GM21526 (cell line): ENCODE measurements at regions not wholly inside any gene's neighbourhood (a gene's known extent, or its start where the extent isn't known, plus 50 kb on each side); places are given as distances from the start of the nearest gene placed in this dataset.
"Not testable (repeated sequence)": the region's sequence is repeated elsewhere in the genome, so short reads cannot be mapped to it uniquely, and the experiment has no call there.

Experiments
- ATAC-seq: cut with Tn5 transposase; IDR thresholded peaks from one replicate; pipeline ENCODE4 v1.9.1; 2021; ENCODE audit warnings: moderate library complexity; ENCODE audit not compliant: unreplicated experiment, low FRiP score

DNA sequence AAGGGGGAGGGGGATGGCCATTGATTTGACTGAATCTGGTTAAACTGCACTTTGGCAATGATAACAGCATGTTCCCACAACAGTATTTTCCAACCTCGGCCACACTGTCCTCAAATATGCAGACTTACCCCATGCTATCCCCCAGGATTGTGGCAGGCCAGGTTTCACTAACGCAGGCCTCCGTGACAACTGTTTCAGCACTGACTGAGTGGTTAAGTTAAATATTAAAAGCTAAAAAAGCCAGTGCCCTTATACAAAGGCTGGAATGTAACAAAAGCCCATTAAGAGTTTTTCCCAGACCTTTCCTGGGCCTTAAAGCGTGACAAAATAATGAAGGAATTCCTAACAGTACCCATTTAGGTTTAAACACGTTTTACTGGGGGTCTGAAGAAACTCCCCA lies 202.9 kb downstream of the USP25 start:
- ATAC-seq = no peak

DNA sequence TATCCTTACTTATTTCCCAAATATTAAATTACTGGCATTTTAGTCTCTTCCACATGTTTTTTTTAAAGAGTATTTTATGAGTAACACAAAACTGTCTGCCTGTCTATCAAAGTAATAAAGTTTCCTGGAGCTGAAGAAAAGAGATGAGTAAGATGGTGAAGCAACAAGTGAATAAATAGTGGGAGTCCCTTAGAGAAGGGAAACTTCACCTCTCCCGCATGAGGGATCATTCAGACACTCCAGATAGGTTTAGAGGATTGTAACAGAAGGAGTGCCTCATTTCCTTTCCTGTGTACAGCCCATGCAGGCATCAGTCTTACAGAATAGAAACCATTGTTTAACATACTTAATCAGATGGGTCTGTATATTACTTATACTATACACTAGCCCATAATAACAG lies 205.7 kb downstream of the USP25 start:
- ATAC-seq = no peak

DNA sequence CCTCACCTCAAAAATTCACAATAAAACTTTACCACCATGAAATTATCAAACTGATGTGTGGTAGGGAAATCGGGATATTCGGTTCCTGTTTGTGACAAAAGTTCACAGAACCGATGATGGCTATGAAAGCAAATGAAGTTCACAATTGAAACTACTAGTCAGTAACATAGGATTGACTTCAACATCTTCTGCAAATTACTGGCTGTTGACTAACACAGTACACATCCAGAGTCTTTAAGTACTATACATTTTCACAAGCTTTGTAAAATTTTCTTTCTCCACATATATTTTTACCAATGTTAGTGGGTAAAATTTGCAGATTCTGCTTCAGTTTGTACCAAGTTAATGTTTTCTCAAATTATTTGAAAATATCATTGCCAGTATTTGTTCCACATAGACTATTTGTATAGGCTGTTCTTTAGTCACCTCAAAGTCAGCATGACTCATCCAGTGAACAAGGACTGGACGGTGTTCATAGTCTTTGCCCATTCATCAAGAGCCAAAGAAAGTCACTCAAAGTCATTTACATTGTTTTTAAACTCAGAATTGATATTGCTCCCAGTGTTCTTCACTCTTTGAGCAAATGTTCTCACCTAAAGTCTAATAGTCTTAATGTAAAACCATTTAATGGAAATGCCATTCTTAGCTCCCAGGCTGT lies 213.4 kb downstream of the USP25 start:
- no peak for ATAC-seq

DNA sequence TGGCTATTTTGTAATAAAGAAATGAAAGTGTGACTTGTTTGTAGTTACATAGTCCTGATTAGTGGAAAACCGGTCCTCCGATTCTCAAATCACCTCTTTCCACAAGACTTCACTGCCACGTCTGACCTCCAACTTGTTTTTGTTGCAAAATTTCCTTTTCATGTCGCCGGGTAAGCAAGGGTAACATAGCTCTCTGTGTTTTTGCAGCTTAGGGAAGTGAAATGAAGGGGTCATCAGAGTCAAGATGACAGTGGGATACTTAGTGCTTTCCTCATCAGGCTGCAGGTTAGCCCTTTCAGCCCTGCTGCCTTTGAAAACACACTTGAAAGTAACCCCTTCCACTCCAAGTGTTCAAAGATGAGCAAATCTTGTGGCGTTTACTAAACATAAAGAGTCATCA lies 217.9 kb downstream of the USP25 start:
- no peak for ATAC-seq

DNA sequence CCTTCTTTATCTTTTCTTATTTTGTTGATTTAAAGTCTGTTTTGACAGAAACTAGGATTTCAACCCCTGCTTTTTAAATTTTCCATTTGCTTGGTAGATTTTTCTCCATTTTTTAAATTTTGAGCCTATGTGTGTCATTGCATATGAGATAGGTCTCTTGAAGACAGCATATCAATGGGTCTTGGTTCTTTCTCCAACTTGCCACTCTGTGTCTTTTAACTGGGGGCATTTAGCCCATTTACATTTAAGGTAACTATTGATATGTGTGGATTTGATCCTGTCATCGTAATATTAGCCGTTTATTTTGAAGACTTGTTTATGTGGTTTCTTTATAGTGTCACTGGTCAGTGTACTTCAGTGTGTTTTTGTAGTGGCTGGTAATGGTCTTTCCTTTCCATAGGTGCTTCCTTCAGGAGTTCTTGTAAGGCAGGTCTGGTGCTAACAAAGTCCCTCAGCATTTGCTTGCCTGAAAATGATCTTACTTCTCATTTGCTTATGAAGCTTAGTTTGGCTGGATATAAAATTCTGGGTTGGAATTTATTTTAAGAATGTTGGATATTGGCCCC lies 223.9 kb downstream of the USP25 start:
- ATAC-seq = no peak

DNA sequence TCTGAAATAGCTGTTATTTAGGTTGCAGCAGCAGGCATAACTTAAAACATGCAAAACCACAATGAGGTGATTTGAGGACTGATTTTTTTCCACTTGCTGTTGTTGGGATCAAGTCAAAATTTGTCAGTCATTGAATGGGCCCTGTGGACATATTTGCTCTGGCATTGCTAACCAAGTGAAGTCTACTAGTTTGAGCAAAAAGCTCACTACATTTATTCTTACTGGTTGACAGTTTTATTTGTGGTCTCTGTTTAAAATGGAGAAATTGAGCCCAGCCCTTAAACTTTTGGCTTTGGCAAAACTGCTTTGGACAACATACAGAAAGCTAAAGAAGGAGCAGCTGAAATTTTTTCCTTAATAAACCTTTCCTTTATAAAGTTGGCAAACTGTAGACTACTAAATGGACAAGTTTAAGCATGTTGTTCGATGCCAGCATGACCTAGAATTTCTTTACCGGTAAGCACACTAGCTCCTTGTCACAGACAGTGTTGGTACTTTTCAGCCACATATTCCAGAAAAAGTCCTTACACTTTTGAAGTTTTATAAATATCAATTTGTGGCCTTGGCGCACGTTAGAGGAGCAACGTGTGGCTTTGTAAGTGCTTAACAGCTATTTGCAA lies 234.6 kb downstream of the USP25 start:
- ATAC-seq = no peak

DNA sequence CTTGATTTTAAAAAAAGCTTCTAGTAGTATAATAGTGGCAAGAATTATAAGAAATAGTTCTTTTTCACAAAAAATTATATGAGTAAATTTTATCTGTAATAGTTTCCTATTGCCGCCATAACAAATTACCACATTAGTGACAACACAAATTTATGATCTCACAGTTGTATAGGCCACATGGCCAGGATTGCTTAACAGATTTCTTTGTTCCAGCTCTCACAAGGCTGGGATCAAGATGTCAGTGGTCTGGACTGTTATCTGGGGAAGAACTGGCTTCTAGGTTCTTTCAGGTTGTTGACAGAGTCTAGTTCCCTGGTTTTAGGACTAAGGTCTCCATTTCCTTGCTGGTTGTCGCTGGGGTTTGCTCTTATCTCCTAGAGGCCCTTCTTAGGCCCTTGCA lies 236.4 kb downstream of the USP25 start:
- ATAC-seq = no peak

DNA sequence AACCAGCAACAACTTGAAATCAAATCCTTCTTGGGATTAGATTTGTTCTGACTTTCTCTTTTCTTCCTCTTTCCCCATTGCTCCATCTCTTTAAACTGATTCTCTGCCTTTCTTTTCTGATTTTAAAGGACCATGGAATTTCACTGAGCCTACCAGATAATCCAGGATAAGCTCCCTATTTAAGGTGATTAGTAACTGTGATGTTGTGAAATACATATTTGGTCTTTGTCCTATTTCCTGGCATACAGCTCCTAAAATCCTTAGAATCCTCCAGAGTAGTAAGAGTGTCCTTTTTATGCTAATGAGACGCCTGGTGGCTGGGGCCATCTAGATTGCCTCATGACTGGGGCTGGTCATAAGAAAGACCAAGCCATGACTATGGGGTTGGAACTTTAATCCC lies 236.9 kb downstream of the USP25 start:
- no peak for ATAC-seq

DNA sequence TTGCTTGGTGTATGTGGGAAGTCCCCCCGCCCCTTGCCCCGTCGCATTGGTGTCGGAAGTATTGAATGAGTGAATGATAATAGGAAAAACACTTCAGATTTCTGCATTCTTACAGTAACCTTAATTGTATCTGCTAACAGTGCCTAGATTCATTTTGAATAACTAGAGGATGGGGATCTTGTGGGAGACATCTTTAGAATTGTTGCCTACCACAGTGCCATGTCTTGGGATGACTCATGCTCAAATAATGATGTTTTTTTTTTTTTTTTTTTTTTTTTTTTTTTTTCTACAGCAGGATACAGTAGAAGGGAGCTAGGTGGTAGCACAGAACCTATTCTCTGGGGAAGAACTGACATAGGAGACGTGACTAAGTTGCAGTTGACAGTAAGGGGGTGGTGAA lies 237.9 kb downstream of the USP25 start:
- ATAC-seq = no peak

DNA sequence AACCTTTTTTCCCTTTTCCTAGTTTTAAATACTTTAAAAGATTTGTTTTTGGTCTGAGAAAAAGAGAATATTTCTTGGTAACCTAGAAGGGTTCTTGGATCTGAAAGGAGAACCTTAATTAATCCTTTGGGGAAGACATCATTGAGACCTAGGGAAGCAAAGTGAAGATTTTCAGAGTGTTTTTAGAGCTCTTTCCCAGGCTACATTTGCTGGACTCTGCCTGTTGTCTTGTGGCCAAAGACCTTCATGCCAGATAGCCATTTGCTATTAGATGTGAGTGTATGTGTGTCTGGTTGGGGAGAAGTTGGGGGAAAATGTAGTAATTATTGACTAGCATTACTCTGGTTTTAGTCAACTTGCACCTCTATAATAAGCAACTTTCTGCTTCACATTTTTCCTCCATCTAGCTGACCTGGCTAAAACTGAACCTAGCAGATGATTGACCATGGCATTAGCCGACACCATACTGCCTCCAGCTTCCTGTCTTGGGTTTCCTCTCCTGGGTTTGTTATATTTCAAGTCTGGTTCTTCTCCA lies 239.1 kb downstream of the USP25 start:
- ATAC-seq = no peak

DNA sequence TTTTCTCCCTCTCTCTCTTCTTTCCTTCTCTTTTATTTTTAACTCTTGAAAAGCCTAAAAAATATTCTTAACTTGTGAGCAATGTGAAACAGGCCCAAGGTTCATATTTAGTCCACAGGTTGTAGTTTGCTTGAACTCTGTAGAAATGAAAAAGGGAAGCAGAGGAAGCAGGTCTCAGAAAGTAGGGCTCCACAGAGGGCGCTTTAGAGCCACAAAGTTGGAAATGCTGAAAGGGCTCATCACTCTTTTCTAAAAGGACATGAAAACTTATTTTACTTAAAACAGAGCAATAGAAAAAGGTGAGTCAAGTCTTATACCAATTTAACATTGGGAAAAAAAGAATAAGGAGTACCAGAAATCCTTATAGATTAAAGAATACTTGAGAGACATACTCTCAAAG lies 247.0 kb downstream of the USP25 start:
- ATAC-seq = no peak

DNA sequence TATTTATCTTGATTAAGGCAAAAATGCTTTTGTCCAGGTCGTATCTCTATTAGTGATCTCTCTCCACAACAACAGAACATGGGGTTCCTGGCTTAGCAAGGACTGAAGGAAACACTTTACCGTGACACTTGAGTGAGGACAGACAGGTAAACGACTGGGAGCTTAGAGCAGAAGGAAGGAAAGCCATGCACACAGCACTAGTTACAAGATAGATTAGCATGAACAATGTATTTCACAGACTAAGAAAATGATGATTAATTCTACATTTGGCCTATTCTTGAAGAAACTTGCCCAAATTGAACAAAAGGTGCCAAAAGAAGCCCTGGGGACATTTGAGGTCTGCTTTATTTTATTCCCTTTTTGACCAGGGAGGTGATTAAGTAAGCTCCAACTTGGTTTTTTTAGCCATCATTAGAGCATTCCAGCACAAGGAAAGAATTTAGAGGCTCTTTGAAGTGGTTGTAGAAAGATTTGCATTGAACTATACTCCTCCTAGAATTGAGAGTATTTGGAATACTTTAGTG lies 248.5 kb downstream of the USP25 start:
- ATAC-seq = no peak

DNA sequence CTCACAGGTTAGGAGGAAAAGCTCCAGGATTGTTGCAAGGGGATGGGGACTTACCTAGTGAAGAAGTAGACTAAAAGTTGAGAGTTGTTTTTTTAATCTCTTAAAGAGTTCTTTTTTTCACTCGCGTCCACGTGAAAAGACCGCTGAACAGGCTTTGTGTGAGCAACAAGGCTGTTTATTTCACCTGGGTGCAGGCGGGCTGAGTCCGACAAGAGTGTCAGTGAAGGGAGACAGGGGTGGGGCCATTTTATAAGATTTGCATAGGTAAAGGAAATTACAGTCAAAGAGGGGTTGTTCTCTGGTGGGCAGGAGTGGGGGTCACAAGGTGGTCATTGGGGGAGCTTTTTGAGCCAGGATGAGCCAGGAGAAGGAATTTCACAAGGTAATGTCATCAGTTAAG lies 249.7 kb downstream of the USP25 start:
- ATAC-seq = not testable (repeated sequence)

DNA sequence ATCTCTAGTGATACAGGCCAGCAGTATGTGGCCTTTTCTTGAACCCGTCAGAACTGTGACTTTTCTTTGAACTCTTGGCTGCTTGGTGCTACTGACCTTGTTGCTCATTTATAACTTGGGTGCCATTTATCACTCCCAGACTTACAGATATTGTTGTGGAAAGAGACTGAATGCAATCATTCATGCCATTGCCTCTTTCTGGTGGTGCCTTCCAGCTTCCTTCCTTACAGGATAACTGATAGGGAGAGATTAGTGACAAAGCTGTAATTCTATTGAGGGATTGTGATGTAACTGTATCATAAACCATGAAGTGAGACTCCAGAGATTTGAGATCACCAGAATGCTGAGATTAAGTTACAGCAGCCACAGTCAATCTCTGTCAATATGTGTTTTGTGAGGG lies 256.5 kb downstream of the USP25 start:
- ATAC-seq = no peak

DNA sequence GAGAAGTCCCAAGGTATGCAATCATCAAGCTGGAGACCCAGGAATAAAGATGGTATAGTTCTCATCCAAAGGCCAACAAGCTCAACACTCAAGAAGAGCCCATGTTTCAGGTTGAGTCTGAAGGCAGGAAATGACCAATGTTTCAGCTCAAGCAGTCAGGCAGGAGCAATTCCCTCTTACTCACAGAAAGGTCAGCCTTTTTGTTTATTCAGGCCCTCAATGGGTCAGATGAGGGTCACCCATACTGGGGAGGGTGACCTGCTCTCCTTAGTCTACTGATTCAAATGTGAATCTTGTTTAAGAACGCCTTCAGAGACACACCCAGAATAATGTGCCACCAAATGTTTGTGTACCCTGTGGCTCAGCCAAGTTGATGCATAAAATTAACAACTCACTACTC lies 262.4 kb downstream of the USP25 start:
- ATAC-seq = no peak

DNA sequence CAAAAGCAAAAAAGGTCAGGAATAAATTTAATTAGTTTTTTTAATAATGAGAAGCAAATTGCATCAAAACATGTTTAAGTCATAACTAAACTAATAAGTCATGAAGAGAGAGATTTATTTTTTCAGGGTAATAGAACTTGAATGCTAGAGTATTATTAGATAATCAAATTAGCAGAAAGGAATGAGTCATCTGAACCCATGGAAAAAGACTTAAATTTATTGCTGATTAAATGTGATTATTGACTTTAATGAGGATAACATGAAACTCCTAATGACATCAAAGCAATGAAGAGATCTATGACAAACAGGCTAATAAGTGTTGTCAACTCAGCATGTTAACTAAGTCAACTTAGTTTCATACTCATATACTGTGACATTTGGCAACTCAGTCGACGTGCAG lies 264.2 kb downstream of the USP25 start:
- ATAC-seq = no peak

DNA sequence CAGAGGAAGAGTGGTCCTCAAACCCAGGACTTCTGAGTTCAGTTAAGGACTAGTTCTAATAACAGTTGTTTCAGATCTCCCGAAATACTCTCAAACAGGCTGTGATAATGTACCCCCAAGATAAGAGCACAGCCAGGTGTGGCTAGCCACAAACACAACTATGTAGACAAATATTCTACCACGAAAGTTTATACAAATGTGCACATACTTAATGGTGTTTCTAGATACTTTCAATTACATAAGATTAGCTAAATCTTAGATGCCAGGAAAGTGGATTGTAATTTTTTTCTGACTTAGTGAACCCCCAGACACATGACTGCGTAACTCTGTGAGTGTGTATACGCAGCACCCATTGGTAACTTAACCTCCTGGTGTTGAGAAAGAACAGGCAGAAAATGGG lies 270.0 kb downstream of the USP25 start:
- ATAC-seq = no peak

DNA sequence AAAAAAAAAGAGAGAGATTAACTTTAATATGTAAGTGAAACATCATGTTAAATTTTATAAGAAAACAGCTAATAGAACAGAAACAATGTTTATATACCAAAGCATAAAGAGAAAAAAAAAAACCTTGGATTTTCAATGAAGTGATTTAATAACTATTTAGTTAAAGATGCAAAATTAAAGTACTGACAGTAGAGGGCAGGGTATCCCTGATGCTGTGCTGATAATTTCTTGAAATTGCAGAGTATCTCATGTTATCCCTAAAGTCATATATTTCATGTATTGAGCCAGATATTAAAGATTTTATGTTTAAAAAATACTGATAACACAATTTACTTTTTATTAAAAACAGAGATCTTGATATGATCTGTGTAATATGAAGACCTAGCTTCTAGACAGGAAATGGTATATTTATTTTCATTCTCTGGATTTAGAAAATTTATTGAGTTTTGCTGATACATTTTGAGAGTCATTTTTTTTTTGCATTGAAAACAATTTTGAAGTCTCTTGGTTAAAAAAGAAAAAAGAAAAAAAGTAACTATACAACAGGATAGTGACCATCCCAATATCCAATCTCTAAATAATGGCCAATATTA lies 273.2 kb downstream of the USP25 start:
- ATAC-seq = no peak

DNA sequence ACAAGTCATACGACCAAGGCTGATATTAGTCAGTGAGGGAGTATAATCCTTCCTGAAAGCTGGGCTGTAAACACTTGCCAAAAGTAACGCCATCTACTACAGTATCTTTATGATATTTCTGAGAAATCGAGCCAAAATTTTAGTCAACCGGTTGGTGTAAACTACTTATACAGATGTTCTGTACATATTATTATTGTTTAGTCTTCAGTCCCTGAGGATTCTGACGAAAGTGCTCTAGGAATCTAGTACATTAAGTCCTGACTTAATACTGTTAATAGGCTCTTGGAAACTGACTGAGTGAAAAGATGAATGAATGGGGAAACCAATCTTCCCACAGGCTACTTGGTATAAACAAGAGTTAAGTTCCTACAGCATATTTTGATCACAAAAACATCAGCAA lies 274.3 kb downstream of the USP25 start:
- ATAC-seq = no peak

DNA sequence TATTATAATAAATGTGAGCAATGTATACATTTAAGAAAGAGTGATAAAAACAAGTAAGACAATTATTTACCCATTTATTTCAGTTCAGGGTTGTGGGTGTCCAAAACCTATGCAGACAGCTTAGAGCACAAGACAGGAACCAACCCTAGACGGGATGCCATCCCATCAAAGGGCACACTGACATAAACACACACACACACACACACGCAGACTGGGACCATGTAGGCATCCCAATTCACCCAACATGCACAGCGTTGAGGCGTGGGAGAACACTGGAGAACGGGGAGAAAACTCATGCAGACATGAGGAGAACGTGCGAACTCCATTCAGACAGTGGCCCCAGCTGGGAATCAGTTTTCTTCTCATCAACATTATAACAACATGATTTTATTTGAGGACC lies 274.7 kb downstream of the USP25 start:
- no peak for ATAC-seq

DNA sequence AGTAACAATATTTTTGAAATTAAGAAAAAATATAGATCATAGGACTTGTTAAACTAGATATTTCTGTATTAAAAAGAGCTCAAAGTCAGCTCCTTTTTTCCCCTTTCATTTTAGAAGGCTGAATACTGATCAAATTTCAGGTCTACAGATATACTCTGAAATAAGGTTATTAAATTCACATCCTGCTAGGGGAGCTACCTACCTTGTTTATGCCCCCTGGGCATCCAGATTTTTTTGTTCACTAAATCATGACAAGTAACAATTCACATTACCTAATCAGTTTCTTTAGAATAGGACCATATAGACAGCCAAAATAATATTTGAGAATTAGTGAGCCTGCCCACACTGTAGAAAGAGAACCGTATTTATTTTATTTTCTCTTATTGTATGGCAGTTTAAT lies 276.2 kb downstream of the USP25 start:
- no peak for ATAC-seq

DNA sequence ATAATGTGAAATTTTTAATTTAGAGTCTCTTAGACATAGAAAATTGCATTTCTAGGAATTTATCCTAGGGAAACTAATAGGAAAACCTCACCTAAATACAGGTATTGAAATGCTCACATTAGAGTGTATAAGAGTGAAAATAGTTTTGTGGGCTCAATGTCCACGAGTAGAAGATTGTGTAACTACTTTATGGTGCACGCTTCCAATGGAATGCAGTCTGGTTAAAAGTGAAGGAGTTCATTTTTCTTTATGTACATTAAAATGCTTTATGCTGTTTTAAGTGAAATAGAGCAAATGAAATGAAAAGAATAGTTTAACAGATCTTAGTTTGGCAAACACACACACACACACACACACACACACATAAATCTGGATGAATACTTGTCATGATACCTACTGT lies 278.2 kb downstream of the USP25 start:
- no peak for ATAC-seq
